NCI-H1048 (cell line): ENCODE measurements at regions not wholly inside any gene's neighbourhood (a gene's known extent, or its start where the extent isn't known, plus 50 kb on each side); places are given as distances from the start of the nearest gene placed in this dataset.
"Not testable (repeated sequence)": the region's sequence is repeated elsewhere in the genome, so short reads cannot be mapped to it uniquely, and the experiment has no call there.

ENCODE experiments used
- DNase-seq: peaks from one replicate; lab custom pipeline; 2025; lab: John Stamatoyannopoulos, UW

DNA sequence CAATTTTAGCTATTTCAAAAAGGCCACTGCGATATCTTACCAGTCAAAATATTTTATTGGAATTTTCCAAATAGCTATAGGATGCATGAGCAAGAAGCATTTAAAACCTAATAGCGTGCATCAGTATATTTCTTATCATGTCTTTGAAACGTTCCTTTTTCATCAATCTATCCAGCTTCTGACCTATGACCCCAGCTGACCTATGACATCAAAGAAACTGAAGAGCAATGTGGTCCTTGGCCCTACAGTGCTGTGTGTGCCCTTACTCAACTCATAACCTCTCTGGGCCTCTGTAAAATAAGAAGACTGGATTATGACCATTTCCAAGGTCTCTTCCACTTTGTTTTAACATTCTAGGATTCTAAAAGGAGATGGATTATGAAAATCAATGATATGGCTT, 118.2 kb downstream of the ZNF22 start:
- DNase-seq = no peak

GRCh38 chr10:45122180-45122860, 121.6 kb downstream of the ZNF22 start:
- not testable (repeated sequence) for DNase-seq

GRCh38 chr10:45135443-45136198, 134.9 kb downstream of the ZNF22 start:
- DNase-seq = no peak

DNA sequence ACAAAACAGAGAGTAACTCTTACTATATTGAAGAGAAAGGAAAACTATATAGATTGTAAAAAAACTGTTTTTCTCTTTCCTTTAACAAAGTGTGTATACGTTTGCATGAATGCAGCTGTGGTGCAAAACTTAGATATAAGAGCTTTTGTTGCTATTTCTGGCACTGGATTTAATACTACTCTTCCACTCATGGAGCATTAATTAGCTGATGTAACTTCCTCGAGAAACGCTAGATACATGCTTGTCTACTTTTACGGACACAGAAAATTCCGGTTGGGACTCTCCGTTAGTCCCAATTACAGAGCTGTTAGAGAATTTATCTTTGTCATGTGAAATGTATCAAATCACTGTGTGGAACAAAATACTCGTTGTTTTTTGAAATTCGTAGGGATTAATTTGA, 135.5 kb downstream of the ZNF22 start:
- DNase-seq = no peak

GRCh38 chr10:45144326-45145070, 143.8 kb downstream of the ZNF22 start:
- DNase-seq = no peak

DNA sequence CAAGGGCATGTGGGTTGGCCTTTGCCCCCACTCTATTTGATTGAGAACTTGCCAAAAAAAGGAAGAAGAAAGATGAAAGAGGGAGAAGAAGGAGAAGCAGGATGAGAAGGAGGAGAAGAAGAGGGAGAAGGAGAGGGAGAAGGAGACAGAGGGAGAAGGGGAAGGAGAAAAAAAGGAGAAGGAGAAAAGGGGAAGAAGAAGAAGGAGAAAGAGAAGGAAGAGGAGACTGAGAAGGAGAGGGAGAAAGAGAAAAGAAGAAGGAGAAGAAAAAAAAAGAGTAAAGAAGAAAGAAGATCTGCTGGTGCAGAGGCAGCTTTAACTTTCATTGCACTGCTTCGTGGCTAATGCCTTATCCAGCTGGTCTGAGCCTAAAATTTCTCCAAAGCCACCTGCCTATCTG, 144.4 kb downstream of the ZNF22 start:
- DNase-seq = not testable (repeated sequence)

DNA sequence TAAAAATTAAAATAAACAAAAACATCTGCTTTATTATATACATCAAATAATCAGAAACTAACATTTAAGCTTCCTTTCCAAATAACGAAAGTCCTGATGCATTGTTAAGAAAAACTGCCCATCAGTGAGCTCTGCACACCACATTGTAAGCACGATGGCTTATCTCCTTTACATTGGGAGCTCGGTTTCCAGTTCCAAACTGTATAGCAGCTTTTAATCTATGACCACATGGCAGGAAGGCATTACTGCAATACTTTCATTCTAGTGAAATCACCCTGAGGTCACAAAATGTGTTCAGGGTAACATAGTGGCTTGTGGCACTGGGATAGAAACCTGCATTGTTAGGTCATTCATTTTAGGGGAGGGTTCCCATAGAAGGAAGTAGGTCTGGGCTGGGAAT, 146.3 kb downstream of the ZNF22 start:
- no peak for DNase-seq

GRCh38 chr10:45150997-45151396, 150.3 kb downstream of the ZNF22 start:
- no peak for DNase-seq

DNA sequence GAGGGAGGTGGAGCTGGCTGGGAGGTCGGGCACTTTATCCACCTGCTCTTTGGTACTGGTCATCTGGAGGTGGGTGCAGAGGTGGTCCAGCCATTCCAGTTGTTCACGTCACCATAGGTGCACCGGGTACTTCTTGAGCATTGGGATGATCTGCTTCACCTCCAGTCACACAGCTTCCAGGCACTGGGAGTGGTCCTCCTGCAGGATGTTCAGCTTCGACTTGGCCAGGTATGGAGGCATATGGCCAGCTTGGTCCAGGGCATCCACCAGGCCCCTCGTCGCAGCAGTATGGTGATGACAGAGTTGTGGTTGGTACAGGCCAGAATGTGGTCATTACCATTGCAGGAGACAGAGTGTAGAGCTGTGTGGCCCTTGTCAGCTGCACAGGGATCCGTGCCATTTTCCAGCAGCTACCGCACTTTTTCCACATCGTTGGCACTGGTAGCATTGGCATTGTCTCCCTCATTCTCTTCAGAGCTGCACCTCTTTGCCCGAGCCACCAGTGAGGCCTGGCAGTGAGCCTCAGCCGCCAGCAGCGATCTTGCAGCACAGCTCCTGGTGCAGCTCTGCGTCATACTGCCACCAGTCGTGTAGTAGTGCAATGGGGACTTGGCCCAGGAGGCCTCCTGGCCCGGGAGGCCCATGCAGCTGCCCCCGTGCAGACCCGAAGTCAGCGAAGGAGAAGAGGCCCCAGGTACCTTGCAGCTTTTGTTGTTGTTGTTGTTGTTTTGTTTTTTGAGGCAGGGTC, 150.9 kb downstream of the ZNF22 start:
- no peak for DNase-seq

DNA sequence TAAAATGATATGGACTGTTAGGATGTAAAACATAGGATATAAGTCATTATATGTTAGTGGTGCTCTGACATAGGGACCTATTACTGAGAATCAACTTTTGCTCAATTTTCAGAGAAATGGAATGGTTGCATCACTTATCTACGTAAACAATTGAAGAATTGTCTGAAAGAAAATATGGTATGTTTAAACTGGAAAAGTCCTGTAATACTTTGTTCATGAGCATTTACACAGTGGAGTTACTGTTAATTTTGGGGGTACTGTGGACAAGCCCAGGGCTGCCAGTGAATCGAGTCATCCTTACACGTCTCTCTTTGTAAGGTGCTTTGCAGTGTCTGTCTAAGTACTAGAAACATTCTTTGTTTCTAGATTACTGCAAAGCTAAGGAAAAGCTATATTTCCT, 152.0 kb downstream of the ZNF22 start:
- no peak for DNase-seq

DNA sequence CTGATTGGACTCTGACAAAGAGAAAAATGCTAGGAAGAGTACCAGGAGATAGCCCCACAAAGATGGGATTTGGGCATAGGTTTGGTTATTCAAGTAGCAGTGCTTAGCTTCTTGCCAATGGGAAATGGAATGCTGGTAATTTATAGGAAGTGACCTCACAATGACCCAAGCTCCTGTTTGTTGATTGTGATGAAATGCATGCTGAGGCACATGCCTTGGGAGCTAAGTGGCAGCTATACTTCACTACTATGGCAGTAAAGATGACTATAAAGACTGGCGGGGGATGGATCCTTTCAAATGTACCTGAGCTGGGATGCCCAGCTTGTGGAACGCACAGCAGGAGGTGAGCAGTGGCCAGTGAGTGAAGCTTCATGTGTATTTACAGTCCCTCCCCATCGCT, 153.8 kb downstream of the ZNF22 start:
- DNase-seq = no peak

GRCh38 chr10:45155784-45156183, 155.1 kb downstream of the ZNF22 start:
- no peak for DNase-seq

DNA sequence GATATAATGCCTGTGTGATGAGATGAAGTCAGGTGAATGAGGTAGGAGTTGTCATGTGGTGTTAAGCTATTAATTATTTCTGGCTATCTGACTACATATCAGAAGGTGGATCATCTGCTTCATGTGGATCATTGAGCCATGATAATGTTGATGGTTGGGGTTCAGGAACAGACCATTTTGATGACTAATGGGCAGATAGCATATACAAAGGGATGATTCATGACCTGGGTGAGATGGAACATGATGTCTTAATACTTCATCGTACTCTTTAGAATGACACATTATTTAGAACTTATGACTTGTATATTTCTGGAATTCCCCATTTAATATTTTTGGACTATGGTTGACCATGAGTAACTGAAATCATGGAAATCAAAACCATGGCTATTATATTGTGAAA, 155.1 kb downstream of the OR13A1 start:
- DNase-seq = no peak

- DNase-seq = no peak
Observed at GRCh38 chr10:45163315-45163975, 152.0 kb downstream of the OR13A1 start.

DNA sequence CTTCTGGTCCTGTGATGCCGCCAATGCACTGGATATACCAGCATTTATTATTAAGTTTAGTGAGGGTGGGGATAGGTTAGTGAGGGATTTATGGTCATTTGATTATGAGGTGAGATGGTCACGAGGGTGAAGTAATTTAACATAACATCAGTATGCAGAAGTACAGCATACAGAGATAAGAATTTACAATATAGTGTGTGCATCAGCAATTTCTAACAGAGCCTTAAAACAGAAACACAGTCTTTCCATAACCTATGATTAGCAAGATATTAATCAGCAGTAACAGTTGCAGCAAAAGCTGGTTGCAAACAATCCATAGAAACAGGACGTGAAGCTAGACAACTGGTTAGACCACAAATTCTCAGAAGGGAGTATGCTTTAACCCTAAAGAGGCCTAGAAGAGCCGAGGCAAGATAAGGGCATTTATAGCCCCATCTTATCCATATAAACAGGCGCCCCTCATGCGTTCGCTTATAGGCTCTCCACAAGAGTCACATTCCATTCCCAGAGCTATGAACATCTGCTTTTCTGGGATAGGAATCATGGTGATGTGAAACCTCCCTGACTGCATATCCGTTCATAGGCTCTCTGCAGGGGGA, 139.8 kb downstream of the OR13A1 start:
- DNase-seq = not testable (repeated sequence)

- no peak for DNase-seq
Observed at GRCh38 chr10:45179691-45180090, 135.7 kb downstream of the OR13A1 start.

GRCh38 chr10:45180507-45180906, 134.9 kb downstream of the OR13A1 start:
- no peak for DNase-seq

DNA sequence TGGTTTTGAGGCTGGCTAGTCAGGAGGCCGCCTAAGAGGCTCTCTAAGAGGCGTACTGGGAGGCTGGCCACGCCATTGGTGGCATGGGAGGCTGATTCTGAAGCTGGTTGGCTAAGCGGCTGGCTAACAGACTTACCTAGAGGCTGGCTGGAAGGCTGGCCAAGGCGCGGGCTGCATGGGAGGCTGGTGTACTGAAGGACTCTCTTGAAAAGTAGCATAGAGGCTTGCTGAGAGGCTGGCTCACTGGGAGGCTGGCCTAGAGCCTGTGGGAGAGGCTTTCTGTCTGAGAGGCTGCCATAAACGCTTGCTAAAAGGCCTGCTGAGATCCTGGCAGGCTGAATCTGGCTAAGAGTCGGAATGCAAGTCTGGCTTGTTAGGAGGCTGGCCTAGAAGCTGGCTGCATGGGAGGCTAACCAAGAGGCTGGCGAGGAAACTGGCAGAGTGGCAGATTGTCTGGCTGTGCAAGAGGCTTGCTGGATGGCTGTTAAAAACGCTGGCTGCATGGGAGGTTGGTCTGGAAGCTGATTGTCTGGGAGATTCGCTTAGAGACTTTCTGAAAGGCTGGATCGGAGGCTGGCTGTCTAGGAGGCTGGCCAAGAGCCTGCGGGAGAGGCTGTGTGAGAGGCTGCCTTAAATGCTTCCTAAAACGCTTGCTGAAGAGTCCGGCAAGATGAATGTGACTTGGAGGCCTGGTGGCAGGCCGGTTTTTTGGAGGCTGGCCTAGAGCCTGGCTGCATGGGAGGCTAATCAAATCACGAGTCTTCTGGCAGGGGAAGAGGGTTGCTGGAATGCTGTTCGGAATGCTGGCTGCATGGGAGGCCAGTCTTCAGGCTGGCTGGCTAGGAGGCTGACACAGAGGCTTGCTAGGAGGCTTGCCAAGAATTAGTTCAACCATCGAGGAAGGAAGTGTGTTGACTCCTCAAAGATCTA, 134.2 kb downstream of the OR13A1 start:
- DNase-seq = no peak

DNA sequence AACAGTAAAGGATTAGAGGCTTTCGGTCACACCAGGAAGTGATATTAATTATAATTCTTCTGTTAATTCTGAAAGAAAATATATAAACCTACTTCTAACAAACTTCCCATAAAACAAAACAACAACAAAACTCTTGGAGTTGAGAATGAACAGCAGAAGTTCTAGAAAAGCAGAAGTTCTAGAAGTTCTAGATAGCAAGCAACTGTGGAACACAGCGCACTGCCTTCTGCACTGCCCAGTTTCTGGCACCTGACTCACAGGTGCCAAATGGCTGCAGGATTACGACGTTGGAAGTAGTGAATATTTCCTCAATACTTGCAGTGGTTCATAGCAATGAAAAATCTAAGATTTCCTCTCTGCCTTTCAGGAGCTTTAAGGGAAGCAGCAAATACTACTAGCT, 132.2 kb downstream of the OR13A1 start:
- DNase-seq = no peak

DNA sequence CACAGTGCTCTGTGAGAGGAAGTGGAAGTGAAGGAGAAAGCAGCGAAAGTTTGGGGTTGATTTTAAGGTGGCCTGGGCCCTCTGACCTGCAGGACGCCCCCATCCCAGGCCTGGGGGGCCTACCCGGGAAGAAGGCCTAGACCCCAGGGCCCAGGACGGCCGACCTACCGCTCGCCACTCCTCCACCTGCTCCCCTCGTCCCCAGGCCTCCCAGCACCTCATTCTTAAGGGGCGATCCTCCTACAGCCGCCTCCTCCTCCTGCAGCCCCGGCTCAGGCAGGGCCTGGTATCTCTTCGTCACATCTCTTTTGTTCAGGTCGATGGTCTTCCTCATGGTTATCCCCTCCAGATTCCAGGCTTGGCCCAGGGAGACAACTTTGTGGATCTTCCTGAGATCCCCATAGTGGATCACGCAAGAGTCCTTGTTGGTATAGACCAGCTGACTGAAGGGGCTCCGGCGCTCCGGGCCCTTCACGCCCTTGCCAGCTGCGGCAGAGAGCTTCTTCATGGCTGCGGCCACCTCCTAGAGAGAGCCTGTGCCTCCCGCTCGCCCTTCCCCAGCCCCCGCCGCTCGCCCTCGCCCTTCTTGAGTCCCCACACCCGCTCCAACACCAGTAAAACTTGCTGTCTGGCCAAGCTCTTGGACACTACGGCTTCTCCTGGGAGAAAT, 117.5 kb downstream of the OR13A1 start:
- no peak for DNase-seq
